HG03565 (cell line): ENCODE measurements at regions not wholly inside any gene's neighbourhood (a gene's known extent, or its start where the extent isn't known, plus 50 kb on each side); places are given as distances from the start of the nearest gene placed in this dataset.
A peak's percentile ranks its signal among the peaks of the same experiment; 100 is the strongest.

Experiments used
- ATAC-seq: cut with Tn5 transposase; IDR thresholded peaks from one replicate; pipeline ENCODE4 v1.9.1; 2021; ENCODE audit warnings: mild to moderate bottlenecking, moderate library complexity; ENCODE audit not compliant: unreplicated experiment

GRCh38 chr13:110097013-110097412 is 209.9 kb downstream of the COL4A1 start:
- no peak for ATAC-seq

GRCh38 chr13:110092831-110093247 is 214.1 kb downstream of the COL4A1 start:
- no peak for ATAC-seq

GRCh38 chr13:110089815-110090214 is 217.1 kb downstream of the COL4A1 start:
- no peak for ATAC-seq

GRCh38 chr13:110089100-110089499 is 217.9 kb downstream of the COL4A1 start:
- no peak for ATAC-seq

GRCh38 chr13:110073982-110074381 is 233.0 kb downstream of the COL4A1 start:
- no peak for ATAC-seq

DNA sequence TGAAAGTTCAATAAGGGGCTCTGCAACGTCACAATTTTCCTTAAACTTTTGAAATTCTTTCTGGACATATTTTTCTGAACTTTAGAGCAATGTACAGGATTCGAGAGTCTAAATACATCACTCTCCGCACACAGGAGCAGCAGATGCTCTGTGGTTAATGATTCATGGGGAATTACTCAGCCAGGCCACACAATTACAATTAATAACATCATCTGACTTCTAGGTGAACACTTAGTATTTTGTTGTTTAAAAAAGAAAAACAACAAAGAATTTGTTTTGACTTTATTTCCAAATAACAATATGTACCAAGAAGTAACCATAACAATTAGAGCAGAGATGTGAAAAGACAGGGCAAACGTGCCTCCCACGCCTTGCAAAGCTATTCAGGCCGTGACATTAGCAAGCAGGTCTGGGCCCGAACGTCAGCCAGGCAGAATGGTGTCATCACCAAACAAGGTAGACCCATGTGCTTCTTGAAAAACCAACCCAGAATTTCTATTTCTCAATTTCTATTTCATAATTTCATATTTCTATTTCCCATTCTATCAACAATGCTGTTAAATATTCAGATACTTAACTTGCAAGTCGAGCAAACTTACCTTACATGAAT is 236.3 kb downstream of the COL4A1 start:
- ATAC-seq = no peak

DNA sequence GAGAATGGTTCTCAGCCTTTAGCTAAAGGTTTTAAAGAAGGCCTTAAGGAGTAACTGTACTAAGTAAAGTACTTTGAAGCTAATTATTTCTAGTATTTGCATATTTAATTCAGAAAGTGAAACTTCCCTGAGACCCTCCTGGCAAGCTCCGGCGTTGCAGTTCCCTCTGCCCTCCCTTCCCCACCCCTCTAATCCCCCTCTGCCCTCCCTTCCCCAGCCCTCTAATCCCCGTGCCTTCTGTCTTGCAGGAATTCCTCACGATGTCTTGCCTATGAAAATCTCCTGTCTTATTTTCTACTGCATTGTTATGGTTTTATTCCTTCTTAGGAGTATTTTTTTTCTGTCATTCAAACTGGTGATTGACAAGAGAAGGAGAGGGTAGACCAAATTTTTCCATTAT is 236.9 kb downstream of the COL4A1 start:
- ATAC-seq = no peak

DNA sequence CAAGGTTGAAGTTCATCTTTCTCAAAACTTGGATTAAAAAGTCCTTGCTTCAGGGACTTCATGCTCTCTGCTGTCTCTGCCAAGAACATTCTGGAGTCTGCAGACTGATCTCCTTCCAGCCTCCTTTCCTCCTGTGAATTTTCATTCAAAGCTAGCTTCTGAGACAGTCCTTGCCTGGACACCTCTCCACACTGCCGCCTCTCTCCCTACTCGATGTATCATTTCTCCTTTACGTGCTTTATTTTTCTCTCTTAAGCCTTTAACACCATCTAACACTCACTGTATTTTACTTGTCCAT is 238.8 kb downstream of the COL4A1 start:
- ATAC-seq = no peak

GRCh38 chr13:110067355-110068175 is 239.4 kb downstream of the COL4A1 start:
- no peak for ATAC-seq

GRCh38 chr13:110065780-110066179 is 241.2 kb downstream of the COL4A1 start:
- ATAC-seq = no peak

GRCh38 chr13:110063490-110064421 is 243.2 kb downstream of the COL4A1 start:
- no peak for ATAC-seq

DNA sequence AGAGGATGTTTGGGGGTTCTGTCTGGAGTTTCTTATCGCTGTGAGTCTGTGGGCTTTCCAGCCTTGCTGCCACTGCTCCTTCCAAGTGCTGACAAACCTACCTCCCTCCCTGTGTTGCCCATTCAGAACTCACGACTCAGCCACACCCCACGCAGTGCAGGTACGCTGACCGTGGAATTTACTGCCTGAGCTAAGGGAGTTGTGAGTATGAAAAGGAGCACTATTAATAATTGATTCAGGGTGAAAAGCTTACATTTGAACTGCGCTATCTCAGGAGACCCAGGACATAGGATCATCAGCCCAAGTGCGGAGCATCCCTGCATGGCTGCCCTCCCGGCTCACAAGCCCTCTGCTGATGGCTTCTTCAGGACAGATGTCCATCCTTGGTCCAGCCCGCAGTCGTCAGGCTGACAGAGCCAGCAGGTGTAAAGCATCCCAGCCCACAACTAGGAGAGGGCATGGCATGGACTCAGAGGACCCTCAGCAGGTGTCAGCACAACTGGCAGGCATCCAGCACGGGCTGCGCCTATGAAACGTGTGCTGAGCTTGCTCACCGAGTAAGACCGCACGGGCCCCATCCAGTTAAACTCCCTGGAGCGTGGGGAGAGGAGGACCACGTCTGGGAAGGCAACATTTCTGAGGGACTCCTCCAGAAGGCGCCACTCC is 244.0 kb downstream of the COL4A1 start:
- no peak for ATAC-seq

DNA sequence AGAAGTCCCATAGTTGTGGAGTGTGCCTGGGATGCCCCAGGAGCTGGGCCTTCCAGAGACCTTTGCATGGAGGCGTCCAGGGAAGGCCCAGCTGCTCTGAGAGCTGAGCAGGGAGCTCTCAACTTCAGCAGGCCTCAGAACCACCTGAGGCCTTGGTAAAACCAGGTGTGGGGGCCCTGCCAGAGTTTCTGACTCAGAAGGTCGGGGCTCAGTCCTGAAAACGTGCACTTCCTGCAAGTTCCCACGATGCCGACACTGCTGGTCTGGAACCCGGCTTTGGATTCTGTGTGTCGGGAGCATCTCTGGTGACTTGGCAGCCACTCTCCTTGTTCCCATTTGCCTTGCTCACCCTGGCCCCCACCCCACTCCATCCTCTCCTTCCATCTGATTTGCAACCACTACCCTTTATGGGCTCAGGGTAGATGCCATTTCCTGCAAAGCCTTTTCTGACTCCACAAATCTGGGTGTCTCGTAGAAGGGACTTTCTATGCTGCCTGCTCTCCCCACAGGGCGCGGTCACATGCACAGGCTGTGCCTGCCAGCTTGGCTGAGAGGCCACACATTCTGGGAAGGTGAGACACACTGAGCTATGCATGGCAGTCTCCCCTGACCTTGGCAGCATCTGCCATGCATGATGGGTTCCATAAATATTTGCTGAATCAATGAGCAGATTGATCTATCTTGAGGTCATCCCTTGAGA is 244.7 kb downstream of the COL4A1 start:
- no peak for ATAC-seq

GRCh38 chr13:110061270-110061669 is 245.7 kb downstream of the COL4A1 start:
- ATAC-seq = no peak

DNA sequence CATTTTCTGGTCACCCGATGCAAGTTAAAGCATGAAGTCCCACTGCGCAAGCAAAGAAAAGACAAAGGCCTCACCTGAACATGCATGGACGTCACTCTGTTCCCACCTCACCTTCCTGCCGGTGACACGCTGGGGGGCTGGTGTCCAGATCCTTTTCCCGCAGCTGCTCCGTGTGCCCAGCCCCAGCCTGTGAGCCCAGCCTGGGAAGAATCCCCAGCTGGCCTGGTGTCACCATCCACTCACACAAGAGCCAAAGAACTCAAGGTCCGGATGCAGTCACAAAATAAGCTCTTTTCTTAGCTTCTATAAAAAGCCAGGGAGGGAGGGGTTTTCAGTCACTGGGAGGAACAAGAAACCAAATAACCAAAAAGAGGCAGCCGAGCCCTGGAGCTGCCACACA is 249.9 kb downstream of the COL4A1 start:
- no peak for ATAC-seq

GRCh38 chr13:110056640-110057039 is 250.3 kb downstream of the COL4A1 start:
- no peak for ATAC-seq

DNA sequence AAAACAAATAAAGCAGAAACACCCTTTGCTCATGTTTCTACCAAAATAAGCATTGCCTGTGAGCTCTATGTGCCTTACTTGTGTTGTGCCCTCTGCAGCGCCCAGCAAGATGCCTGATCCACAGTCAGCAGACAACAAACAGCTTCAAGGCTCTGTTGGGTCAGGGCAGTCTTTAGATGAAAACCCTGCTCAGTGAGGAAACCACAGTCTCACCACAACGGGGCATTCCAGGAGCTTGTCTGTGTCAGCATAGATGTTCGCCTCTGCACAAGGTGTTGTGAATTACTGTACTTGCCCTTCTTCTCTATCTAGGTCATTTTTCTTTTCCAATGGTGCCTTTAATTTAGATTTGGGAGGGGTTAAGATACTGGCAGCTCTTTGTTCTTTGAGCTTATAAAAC is 251.9 kb downstream of the COL4A1 start:
- ATAC-seq = peak; percentile 91

DNA sequence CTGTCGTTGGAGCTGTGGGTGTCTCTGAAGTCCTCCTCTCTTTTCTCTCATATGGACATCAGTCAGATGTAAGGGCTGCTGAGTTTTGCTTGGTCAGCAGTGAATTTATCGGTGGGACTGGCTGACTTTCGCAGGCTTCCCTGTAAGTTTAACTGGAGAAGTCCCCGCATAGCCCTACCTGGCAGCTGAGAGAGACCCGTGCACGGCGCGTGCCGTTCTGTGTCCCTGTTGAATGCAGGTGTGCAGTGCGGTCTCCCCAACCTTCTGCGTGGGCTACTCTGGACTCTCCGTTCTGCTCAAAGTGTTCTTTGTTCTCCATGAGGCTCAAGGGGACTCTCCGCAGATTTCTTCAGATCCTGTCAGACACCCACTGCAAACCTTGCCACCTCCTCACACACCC is 252.9 kb downstream of the COL4A1 start:
- ATAC-seq = no peak

DNA sequence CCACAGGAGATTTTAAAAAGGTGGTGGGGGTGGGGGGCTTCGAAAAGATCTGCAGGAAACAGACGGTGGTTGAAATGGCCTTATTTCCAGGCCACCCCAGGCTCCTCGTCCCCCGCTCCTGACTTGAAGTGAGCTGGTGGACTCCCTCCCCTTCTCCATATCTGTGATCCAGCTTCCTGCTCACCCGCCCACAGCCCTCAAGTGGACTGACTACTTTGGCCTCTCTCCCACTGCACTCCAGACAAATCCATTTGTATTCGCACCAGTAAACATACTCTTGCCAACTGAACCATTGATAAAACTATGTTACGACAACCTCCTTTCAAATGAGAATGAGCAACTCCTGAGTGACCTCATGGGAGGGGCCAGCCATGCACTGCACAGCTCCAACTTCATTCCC is 259.5 kb downstream of the COL4A1 start:
- no peak for ATAC-seq

DNA sequence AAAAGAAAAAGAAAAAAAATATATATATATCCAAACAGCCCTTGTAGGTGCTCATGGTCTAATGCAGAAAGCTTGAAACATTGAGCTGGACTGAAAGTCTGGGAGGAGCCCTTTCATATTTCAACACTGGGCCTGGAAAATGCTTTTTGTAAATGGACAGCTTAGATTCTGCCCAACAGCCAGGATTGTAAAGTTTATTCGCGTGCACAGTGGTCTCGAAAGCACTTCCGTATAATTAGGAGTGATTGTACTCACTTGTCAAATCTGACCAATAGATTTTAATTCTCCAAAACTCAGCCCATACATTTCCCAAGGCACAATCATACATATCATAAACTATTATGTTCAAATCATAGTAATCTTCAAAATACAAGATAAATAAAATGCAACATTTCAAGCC is 260.1 kb downstream of the COL4A1 start:
- no peak for ATAC-seq

DNA sequence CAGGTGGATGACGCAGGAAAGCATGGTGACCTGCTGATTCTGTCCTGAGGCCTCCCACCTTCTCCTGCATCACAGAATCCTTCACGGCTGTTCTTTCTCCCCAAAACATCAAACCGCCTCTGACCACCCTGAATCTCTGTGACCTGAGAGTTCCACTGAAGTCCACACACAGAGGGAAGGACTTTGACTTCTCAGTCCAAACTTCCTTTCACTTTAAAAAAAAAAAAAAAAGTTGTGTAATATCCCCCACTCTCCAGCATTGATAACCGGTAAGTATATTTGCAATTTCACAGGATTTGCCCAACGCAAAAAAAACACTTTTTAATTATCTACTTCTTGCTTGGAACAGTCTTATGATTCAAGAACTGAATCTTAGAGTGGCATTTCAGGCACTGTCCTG is 259.5 kb upstream of the IRS2 start:
- no peak for ATAC-seq
